22Rv1 (cell line): ENCODE measurements at regions not wholly inside any gene's neighbourhood (a gene's known extent, or its start where the extent isn't known, plus 50 kb on each side); places are given as distances from the start of the nearest gene placed in this dataset.

Source experiments
- H3K27ac ChIP-seq: fragments of 450-650 bp; 2 replicates; pipeline ENCODE4 v1.5.1; 2017
- CTCF ChIP-seq: fragments of 450-650 bp; IDR thresholded peaks from 2 replicates; pipeline ENCODE4 v1.5.1; 2017; ENCODE audit warnings: mild to moderate bottlenecking
- ZFX ChIP-seq: fragments of 450-650 bp; IDR thresholded peaks from 2 replicates; pipeline ENCODE4 v1.6.1; 2017; ENCODE audit warnings: antibody characterized with exemption, borderline replicate concordance

GRCh38 chr16:85162478-85163277, 50.4 kb upstream of the CIBAR2 start:
- TF ChIP-seq CTCF (no peak), ZFX (no peak)

GRCh38 chr16:85163278-85164112, 51.2 kb upstream of the CIBAR2 start:
- no peak overlapping the region for H3K27ac ChIP-seq
- TF ChIP-seq CTCF (no peak), ZFX (no peak)

More at GRCh38 chr16:85162478-85163277, 50.4 kb upstream of the CIBAR2 start:
- H3K27ac ChIP-seq = no peak overlapping the region

DNA sequence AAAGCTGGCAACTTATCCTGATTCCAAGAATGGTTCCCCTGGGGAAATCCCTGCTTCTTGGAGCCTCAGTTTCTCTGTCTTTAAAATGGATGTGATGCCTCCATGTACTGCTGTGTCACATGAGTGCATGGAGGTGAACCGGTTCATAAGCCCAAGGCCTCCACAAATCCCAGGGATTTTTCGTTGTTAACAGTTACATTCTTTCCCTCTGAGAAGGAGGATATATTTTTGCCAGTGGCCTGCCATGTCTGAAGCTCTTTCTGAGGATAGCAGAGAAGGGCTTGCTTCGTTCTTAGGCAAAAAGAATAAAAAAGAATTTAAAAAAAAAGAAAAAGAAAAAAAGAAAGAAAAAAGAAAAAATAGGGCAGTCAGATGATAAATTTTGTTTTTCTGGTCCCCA, 52.2 kb upstream of the CIBAR2 start:
- H3K27ac ChIP-seq = no peak overlapping the region
- TF ChIP-seq CTCF = no peak
- TF ChIP-seq ZFX = no peak

DNA sequence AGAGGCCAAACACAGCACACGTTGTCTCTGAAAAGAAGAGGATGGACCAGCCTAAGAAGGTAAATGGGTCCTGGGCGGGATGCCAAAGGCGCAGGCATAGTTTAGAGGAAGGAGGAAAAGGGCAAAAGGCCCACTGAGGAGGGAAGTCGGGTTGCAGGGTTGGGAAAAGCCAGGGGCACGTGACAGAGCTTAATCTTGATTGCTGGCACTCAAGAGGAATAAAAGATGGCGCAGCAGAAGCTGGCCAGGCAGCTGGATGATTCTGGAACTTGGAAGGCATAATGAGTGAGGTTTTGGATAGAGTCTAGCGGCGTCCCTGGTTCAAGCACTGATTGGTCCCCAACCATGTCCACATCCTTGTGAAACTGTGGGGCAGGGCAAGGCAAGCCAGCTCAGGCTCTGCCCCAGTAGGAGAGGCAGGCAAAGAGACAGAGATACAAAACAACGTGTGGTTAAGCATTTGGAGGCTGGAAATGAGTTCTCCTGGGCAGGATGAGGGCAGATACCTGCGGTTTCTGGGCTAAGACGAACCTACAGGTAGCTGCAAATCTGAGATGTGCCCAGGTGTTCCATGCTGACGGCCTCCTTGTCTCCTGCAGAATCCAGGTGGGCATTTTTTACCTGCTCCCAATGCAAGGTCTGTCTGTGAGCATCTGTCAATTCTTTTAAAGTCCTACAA, 52.7 kb upstream of the CIBAR2 start:
- no peak overlapping the region for H3K27ac ChIP-seq
- TF ChIP-seq CTCF = no peak
- TF ChIP-seq ZFX = no peak

DNA sequence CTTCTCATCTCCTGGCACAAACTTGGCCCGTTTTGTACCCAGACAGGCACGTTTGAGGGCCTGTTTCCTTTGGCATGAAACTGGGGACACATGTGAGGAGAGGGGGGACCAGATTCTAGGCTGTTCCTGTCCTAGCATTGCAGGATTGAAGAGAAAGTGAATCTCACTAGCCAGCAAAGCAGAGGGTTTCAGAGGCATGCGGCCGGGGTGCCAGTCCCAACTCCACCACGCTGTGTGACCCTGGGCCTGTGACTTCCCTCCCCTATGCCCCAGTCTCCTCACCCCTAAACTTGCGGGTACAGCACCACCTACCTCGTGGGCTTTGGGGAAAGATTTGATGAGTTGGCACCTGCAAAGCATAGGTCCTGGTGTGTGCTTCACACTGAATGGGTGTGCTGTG, 53.5 kb upstream of the CIBAR2 start:
- TF ChIP-seq CTCF (no peak), ZFX (no peak)
- H3K27ac ChIP-seq = no peak overlapping the region

- no peak overlapping the region for H3K27ac ChIP-seq
- TF ChIP-seq ZFX = no peak
These were observed 54.0 kb upstream of the CIBAR2 start for GRCh38 chr16:85166281-85166680.

GRCh38 chr16:85166699-85167588, 54.7 kb upstream of the CIBAR2 start:
- no peak overlapping the region for H3K27ac ChIP-seq
- no peak for TF ChIP-seq ZFX
- no peak for TF ChIP-seq CTCF
